ENCODE measurements at regions not wholly inside any gene's neighbourhood (a gene's known extent, or its start where the extent isn't known, plus 50 kb on each side); places are given as distances from the start of the nearest gene placed in this dataset.

GRCh38 chr14:49193332-49194065, 392.7 kb downstream of the RPS29 start:
- no peak for TF ChIP-seq CTCF (IDR thresholded peaks at IDR 0.05)
- no peak for TF ChIP-seq ZFX (IDR thresholded peaks at IDR 0.05; ENCODE audit: borderline replicate concordance)

Measured in 22Rv1 (cell line).